T-helper 2 cell treated with Interferon-gamma antibody and Interleukin-4, amounts not matched to agents 5 μg/mL and 100 μg/mL, for 36 hours (primary cell): ENCODE measurements at regions not wholly inside any gene's neighbourhood (a gene's known extent, or its start where the extent isn't known, plus 50 kb on each side); places are given as distances from the start of the nearest gene placed in this dataset.

Source experiments
- DNase-seq: peaks from one replicate; pipeline ENCODE4 v3.0.0; 2021; ENCODE audit warnings: low spot score
- H3K27ac Mint-ChIP-seq: one replicate; pipeline ENCODE4 v1.8.0; 2021; ENCODE audit warnings: mild to moderate bottlenecking, mixed read lengths
- H3K27me3 Mint-ChIP-seq: one replicate; pipeline ENCODE4 v1.8.0; 2021; ENCODE audit warnings: low read depth, mixed read lengths
- H3K36me3 Mint-ChIP-seq: one replicate; pipeline ENCODE4 v1.8.0; 2021; ENCODE audit warnings: low read depth, mixed read lengths
- H3K4me1 Mint-ChIP-seq: one replicate; pipeline ENCODE4 v1.8.0; 2021; ENCODE audit warnings: low read depth, mixed read lengths
- H3K4me3 Mint-ChIP-seq: one replicate; pipeline ENCODE4 v1.8.0; 2022; ENCODE audit warnings: mild to moderate bottlenecking, moderate library complexity, mixed read lengths
- H3K9me3 Mint-ChIP-seq: one replicate; pipeline ENCODE4 v1.8.0; 2021; ENCODE audit warnings: mixed read lengths

- H3K4me1 Mint-ChIP-seq = no peaks in the 10 kb centered on the region
- DNase-seq = no peak
- H3K27ac Mint-ChIP-seq = no peak overlapping the region
- H3K36me3 Mint-ChIP-seq = no peaks in the 10 kb centered on the region
- no peaks in the 10 kb centered on the region for H3K27me3 Mint-ChIP-seq
- no peaks in the 10 kb centered on the region for H3K9me3 Mint-ChIP-seq
- no peak overlapping the region for H3K4me3 Mint-ChIP-seq
Observed at GRCh38 chr5:4990462-4990861, 149.7 kb upstream of the ADAMTS16 start.

- Mint-ChIP-seq H3K27ac (no peak overlapping the region), H3K4me3 (no peak overlapping the region)
- no peak for DNase-seq
Observed at GRCh38 chr5:4991925-4992324, 148.2 kb upstream of the ADAMTS16 start.

GRCh38 chr5:4995014-4995413, 145.1 kb upstream of the ADAMTS16 start:
- DNase-seq = no peak
- H3K4me3 Mint-ChIP-seq = no peak overlapping the region
- H3K27me3 Mint-ChIP-seq = no peaks in the 10 kb centered on the region
- H3K36me3 Mint-ChIP-seq = no peaks in the 10 kb centered on the region
- H3K4me1 Mint-ChIP-seq = no peaks in the 10 kb centered on the region
- H3K27ac Mint-ChIP-seq = no peak overlapping the region
- no peaks in the 10 kb centered on the region for H3K9me3 Mint-ChIP-seq

More at GRCh38 chr5:4991925-4992324, 148.2 kb upstream of the ADAMTS16 start:
- H3K4me1 Mint-ChIP-seq = no peaks in the 10 kb centered on the region
- H3K36me3 Mint-ChIP-seq = no peaks in the 10 kb centered on the region
- H3K9me3 Mint-ChIP-seq = no peaks in the 10 kb centered on the region
- no peaks in the 10 kb centered on the region for H3K27me3 Mint-ChIP-seq

- peaks cover 3% of the 10 kb centered on the region for H3K9me3 Mint-ChIP-seq
- no peaks in the 10 kb centered on the region for H3K27me3 Mint-ChIP-seq
- DNase-seq = no peak
- no peak overlapping the region for H3K4me3 Mint-ChIP-seq
- H3K36me3 Mint-ChIP-seq = no peaks in the 10 kb centered on the region
- no peaks in the 10 kb centered on the region for H3K4me1 Mint-ChIP-seq
- H3K27ac Mint-ChIP-seq = no peak overlapping the region
Observed at GRCh38 chr5:5005353-5005752, 134.8 kb upstream of the ADAMTS16 start.

GRCh38 chr5:5006548-5006947, 133.6 kb upstream of the ADAMTS16 start:
- no peak overlapping the region for H3K27ac Mint-ChIP-seq
- H3K4me3 Mint-ChIP-seq = no peak overlapping the region
- H3K4me1 Mint-ChIP-seq = no peaks in the 10 kb centered on the region
- no peak for DNase-seq
- H3K9me3 Mint-ChIP-seq = no peaks in the 10 kb centered on the region
- no peaks in the 10 kb centered on the region for H3K36me3 Mint-ChIP-seq
- H3K27me3 Mint-ChIP-seq = no peaks in the 10 kb centered on the region

- DNase-seq = no peak
- Mint-ChIP-seq H3K9me3 (peaks cover 1% of the 10 kb centered on the region), H3K27me3 (no peaks in the 10 kb centered on the region), H3K4me3 (no peak overlapping the region), H3K27ac (no peak overlapping the region), H3K36me3 (no peaks in the 10 kb centered on the region), H3K4me1 (no peaks in the 10 kb centered on the region)
Observed at GRCh38 chr5:5009240-5009639, 130.9 kb upstream of the ADAMTS16 start.

GRCh38 chr5:5011151-5011550, 129.0 kb upstream of the ADAMTS16 start:
- Mint-ChIP-seq H3K27ac (no peak overlapping the region), H3K9me3 (peaks cover 7% of the 10 kb centered on the region), H3K4me3 (no peak overlapping the region), H3K4me1 (no peaks in the 10 kb centered on the region), H3K27me3 (no peaks in the 10 kb centered on the region), H3K36me3 (no peaks in the 10 kb centered on the region)
- DNase-seq = no peak

GRCh38 chr5:5014586-5015235, 125.4 kb upstream of the ADAMTS16 start:
- no peak for DNase-seq
- no peaks in the 10 kb centered on the region for H3K27me3 Mint-ChIP-seq
- H3K27ac Mint-ChIP-seq = no peak overlapping the region
- no peaks in the 10 kb centered on the region for H3K4me1 Mint-ChIP-seq
- H3K4me3 Mint-ChIP-seq = no peak overlapping the region
- H3K36me3 Mint-ChIP-seq = no peaks in the 10 kb centered on the region
- peaks cover 18% of the 10 kb centered on the region for H3K9me3 Mint-ChIP-seq

GRCh38 chr5:5017827-5018577, 122.1 kb upstream of the ADAMTS16 start:
- H3K4me3 Mint-ChIP-seq = no peak overlapping the region
- H3K4me1 Mint-ChIP-seq = no peaks in the 10 kb centered on the region
- DNase-seq = no peak
- H3K27ac Mint-ChIP-seq = no peak overlapping the region
- peaks cover 22% of the 10 kb centered on the region for H3K9me3 Mint-ChIP-seq
- H3K27me3 Mint-ChIP-seq = no peaks in the 10 kb centered on the region
- H3K36me3 Mint-ChIP-seq = no peaks in the 10 kb centered on the region

GRCh38 chr5:5018578-5018970, 121.6 kb upstream of the ADAMTS16 start:
- Mint-ChIP-seq H3K27ac (no peak overlapping the region), H3K9me3 (peaks cover 22% of the 10 kb centered on the region), H3K4me1 (no peaks in the 10 kb centered on the region), H3K36me3 (no peaks in the 10 kb centered on the region), H3K27me3 (no peaks in the 10 kb centered on the region), H3K4me3 (no peak overlapping the region)
- DNase-seq = no peak

GRCh38 chr5:5021436-5021835, 118.7 kb upstream of the ADAMTS16 start:
- H3K27ac Mint-ChIP-seq = no peak overlapping the region
- peaks cover 4% of the 10 kb centered on the region for H3K4me1 Mint-ChIP-seq
- DNase-seq = no peak
- H3K27me3 Mint-ChIP-seq = no peaks in the 10 kb centered on the region
- H3K4me3 Mint-ChIP-seq = no peak overlapping the region
- H3K36me3 Mint-ChIP-seq = no peaks in the 10 kb centered on the region
- H3K9me3 Mint-ChIP-seq = peaks cover 31% of the 10 kb centered on the region

GRCh38 chr5:5025098-5025773, 114.9 kb upstream of the ADAMTS16 start:
- Mint-ChIP-seq H3K36me3 (no peaks in the 10 kb centered on the region), H3K27ac (no peak overlapping the region)

GRCh38 chr5:5025774-5026408, 114.2 kb upstream of the ADAMTS16 start:
- Mint-ChIP-seq H3K4me3 (peak overlapping the region; percentile 16), H3K9me3 (peaks cover 15% of the 10 kb centered on the region), H3K4me1 (peaks cover 4% of the 10 kb centered on the region), H3K27me3 (no peaks in the 10 kb centered on the region), H3K36me3 (no peaks in the 10 kb centered on the region), H3K27ac (no peak overlapping the region)
- peak; percentile 8 for DNase-seq

More at GRCh38 chr5:5025098-5025773, 114.9 kb upstream of the ADAMTS16 start:
- Mint-ChIP-seq H3K4me1 (peaks cover 4% of the 10 kb centered on the region), H3K27me3 (no peaks in the 10 kb centered on the region), H3K9me3 (peaks cover 15% of the 10 kb centered on the region), H3K4me3 (peak overlapping the region; percentile 16)
- no peak for DNase-seq

- H3K27ac Mint-ChIP-seq = no peak overlapping the region
- no peaks in the 10 kb centered on the region for H3K27me3 Mint-ChIP-seq
- no peaks in the 10 kb centered on the region for H3K36me3 Mint-ChIP-seq
- H3K4me1 Mint-ChIP-seq = peaks cover 4% of the 10 kb centered on the region
- no peak overlapping the region for H3K4me3 Mint-ChIP-seq
- no peak for DNase-seq
- peaks cover 15% of the 10 kb centered on the region for H3K9me3 Mint-ChIP-seq
Observed at GRCh38 chr5:5026409-5026785, 113.7 kb upstream of the ADAMTS16 start.
